ENCODE measurements at regions not wholly inside any gene's neighbourhood (a gene's known extent, or its start where the extent isn't known, plus 50 kb on each side); places are given as distances from the start of the nearest gene placed in this dataset.

GRCh38 chr14:95616745-95617144 is 69.5 kb upstream of the TCL1B start:
- TF ChIP-seq CTCF (IDR thresholded peaks at IDR 0.05) = no peak
- TF ChIP-seq POLR2A (IDR thresholded peaks at IDR 0.05) = no peak
- no peak for TF ChIP-seq EP300 (IDR thresholded peaks at IDR 0.05)

All from sigmoid colon (tissue), 4 donors.